Caki2 (cell line): ENCODE measurements at regions not wholly inside any gene's neighbourhood (a gene's known extent, or its start where the extent isn't known, plus 50 kb on each side); places are given as distances from the start of the nearest gene placed in this dataset.

Source experiments
- DNase-seq: peaks from one replicate; pipeline ENCODE4 v3.0.0-alpha.2; 2015; ENCODE audit warnings: low read depth
- in situ Hi-C: cut with HindIII; loops from 2 replicates; pipeline ENCODE4 v1.10.0; 2016; ENCODE audit warnings: low sequenced_read_pairs, low pct_unique_long_range_greater_than_20kb, mixed read lengths

- no peak for DNase-seq
- in situ Hi-C loops = no loop called here
These were observed 333.0 kb upstream of the SLC14A2 start for GRCh38 chr18:45282101-45282812.

- in situ Hi-C loops = no loop called here
- no peak for DNase-seq
These were observed 331.1 kb upstream of the SLC14A2 start for GRCh38 chr18:45284174-45284573.

GRCh38 chr18:45284851-45285250 is 330.4 kb upstream of the SLC14A2 start:
- DNase-seq = no peak
- in situ Hi-C loops = no loop called here

GRCh38 chr18:45285251-45285650 is 330.0 kb upstream of the SLC14A2 start:
- in situ Hi-C loops = no loop called here
- no peak for DNase-seq

GRCh38 chr18:45286431-45286830 is 328.8 kb upstream of the SLC14A2 start:
- in situ Hi-C loops = no loop called here
- DNase-seq = no peak

GRCh38 chr18:45287531-45287930 is 327.7 kb upstream of the SLC14A2 start:
- DNase-seq = no peak
- in situ Hi-C loops = no loop called here

- in situ Hi-C loops = no loop called here
- DNase-seq = no peak
These were observed 324.9 kb upstream of the SLC14A2 start for GRCh38 chr18:45290364-45290763.

GRCh38 chr18:45291621-45292615 is 323.4 kb upstream of the SLC14A2 start:
- DNase-seq = no peak
- in situ Hi-C loops = no loop called here

- in situ Hi-C loops = no loop called here
- DNase-seq = no peak
These were observed 319.9 kb upstream of the SLC14A2 start for GRCh38 chr18:45295388-45295787.

- in situ Hi-C loops = no loop called here
- no peak for DNase-seq
These were observed 316.3 kb upstream of the SLC14A2 start for GRCh38 chr18:45298986-45299385.

GRCh38 chr18:45303026-45303425 is 312.2 kb upstream of the SLC14A2 start:
- DNase-seq = no peak
- in situ Hi-C loops = no loop called here

- in situ Hi-C loops = no loop called here
- no peak for DNase-seq
These were observed 310.7 kb upstream of the SLC14A2 start for GRCh38 chr18:45304558-45304957.

- DNase-seq = no peak
- in situ Hi-C loops = no loop called here
These were observed 302.6 kb upstream of the SLC14A2 start for GRCh38 chr18:45312555-45313126.

- in situ Hi-C loops = no loop called here
- DNase-seq = no peak
These were observed 299.1 kb upstream of the SLC14A2 start for GRCh38 chr18:45316127-45316526.

GRCh38 chr18:45317948-45318640 is 297.2 kb upstream of the SLC14A2 start:
- DNase-seq = no peak
- in situ Hi-C loops = no loop called here

- in situ Hi-C loops = no loop called here
- no peak for DNase-seq
These were observed 294.6 kb upstream of the SLC14A2 start for GRCh38 chr18:45320724-45321123.

- in situ Hi-C loops = no loop called here
These were observed 293.8 kb upstream of the SLC14A2 start for GRCh38 chr18:45321520-45321919.

GRCh38 chr18:45322343-45322742 is 292.9 kb upstream of the SLC14A2 start:
- in situ Hi-C loops = no loop called here

More at GRCh38 chr18:45321520-45321919, 293.8 kb upstream of the SLC14A2 start:
- no peak for DNase-seq

More at GRCh38 chr18:45322343-45322742, 292.9 kb upstream of the SLC14A2 start:
- DNase-seq = no peak
